ENCODE measurements at regions not wholly inside any gene's neighbourhood (a gene's known extent, or its start where the extent isn't known, plus 50 kb on each side); places are given as distances from the start of the nearest gene placed in this dataset.

DNA sequence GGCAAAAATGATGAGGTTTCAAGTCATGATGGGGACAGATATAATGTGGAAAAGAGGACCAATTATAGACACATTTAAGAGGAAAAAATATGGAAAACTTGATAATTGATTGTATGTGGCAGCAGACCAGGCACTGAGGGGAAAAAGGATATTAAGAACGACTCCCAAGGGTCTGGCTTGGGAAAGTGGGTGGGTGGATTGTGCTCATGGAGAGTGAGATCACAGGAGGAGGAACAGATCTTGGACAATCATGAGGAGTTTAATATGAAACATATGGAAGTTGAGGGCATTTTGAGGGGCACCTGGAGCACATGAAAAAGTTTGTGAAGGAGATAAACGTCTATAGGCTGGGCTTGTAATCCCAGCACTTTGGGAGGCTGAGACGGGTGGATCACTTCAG lies 454.3 kb upstream of the KLF4 start (continued):
- TF ChIP-seq, protein P1, sequence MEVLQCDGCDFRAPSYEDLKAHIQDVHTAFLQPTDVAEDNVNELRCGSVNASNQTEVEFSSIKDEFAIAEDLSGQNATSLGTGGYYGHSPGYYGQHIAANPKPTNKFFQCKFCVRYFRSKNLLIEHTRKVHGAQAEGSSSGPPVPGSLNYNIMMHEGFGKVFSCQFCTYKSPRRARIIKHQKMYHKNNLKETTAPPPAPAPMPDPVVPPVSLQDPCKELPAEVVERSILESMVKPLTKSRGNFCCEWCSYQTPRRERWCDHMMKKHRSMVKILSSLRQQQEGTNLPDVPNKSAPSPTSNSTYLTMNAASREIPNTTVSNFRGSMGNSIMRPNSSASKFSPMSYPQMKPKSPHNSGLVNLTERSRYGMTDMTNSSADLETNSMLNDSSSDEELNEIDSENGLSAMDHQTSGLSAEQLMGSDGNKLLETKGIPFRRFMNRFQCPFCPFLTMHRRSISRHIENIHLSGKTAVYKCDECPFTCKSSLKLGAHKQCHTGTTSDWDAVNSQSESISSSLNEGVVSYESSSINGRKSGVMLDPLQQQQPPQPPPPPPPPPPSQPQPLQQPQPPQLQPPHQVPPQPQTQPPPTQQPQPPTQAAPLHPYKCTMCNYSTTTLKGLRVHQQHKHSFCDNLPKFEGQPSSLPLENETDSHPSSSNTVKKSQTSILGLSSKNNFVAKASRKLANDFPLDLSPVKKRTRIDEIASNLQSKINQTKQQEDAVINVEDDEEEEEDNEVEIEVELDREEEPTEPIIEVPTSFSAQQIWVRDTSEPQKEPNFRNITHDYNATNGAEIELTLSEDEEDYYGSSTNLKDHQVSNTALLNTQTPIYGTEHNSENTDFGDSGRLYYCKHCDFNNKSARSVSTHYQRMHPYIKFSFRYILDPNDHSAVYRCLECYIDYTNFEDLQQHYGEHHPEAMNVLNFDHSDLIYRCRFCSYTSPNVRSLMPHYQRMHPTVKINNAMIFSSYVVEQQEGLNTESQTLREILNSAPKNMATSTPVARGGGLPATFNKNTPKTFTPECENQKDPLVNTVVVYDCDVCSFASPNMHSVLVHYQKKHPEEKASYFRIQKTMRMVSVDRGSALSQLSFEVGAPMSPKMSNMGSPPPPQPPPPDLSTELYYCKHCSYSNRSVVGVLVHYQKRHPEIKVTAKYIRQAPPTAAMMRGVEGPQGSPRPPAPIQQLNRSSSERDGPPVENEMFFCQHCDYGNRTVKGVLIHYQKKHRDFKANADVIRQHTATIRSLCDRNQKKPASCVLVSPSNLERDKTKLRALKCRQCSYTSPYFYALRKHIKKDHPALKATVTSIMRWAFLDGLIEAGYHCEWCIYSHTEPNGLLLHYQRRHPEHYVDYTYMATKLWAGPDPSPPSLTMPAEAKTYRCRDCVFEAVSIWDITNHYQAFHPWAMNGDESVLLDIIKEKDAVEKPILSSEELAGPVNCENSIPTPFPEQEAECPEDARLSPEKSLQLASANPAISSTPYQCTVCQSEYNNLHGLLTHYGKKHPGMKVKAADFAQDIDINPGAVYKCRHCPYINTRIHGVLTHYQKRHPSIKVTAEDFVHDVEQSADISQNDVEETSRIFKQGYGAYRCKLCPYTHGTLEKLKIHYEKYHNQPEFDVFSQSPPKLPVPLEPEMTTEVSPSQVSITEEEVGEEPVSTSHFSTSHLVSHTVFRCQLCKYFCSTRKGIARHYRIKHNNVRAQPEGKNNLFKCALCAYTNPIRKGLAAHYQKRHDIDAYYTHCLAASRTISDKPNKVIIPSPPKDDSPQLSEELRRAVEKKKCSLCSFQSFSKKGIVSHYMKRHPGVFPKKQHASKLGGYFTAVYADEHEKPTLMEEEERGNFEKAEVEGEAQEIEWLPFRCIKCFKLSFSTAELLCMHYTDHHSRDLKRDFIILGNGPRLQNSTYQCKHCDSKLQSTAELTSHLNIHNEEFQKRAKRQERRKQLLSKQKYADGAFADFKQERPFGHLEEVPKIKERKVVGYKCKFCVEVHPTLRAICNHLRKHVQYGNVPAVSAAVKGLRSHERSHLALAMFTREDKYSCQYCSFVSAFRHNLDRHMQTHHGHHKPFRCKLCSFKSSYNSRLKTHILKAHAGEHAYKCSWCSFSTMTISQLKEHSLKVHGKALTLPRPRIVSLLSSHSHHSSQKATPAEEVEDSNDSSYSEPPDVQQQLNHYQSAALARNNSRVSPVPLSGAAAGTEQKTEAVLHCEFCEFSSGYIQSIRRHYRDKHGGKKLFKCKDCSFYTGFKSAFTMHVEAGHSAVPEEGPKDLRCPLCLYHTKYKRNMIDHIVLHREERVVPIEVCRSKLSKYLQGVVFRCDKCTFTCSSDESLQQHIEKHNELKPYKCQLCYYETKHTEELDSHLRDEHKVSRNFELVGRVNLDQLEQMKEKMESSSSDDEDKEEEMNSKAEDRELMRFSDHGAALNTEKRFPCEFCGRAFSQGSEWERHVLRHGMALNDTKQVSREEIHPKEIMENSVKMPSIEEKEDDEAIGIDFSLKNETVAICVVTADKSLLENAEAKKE (CRISPR knock-in tag; IDR thresholded peaks at IDR 0.05), result no peak

DNA sequence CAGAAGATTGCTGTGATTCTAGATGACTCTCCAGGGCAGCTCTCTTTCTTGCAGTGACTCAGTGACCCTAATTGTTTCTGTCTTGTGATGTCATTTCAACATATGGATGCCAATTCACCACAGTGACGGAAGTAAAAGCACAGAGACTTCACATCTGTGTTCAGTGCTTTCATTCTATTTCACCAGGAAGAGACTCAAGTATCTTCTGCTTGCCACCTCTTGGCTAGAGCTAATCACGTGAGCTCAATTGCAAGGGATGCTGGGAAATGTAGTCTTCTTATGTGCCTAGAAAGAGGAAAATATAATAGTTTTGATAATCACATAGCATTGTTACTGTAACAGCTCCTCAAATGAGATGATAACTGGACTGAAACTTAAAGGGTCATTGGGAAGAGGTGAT lies 453.3 kb upstream of the KLF4 start:
- peak overlapping the region; percentile 76 for H2AFZ ChIP-seq
- peaks cover 3% of the 10 kb centered on the region for H3K9me2 ChIP-seq (ENCODE audit: insufficient read depth)
- no peaks in the 10 kb centered on the region for H4K20me1 ChIP-seq (replicated peaks; ENCODE audit: insufficient read depth)
- no peaks in the 10 kb centered on the region for H3K36me3 Mint-ChIP-seq (ENCODE audit: low read depth)
- H3K4me1 Mint-ChIP-seq, result peaks cover 7% of the 10 kb centered on the region; the same call in 1 of the 3 replicates
- H3K79me2 ChIP-seq (replicated peaks; ENCODE audit: insufficient read depth), result no peaks in the 10 kb centered on the region
- no peaks in the 10 kb centered on the region for H3K36me3 ChIP-seq (ENCODE audit: insufficient read depth)
- peak; percentile 41 for DNase-seq (ENCODE audit: low spot score)
- no peak overlapping the region for H3K27ac Mint-ChIP-seq
- no peak overlapping the region for H3K4me3 ChIP-seq
- H3K27me3 Mint-ChIP-seq (ENCODE audit: insufficient read depth, low read depth, poor library complexity), result peaks cover 2% of the 10 kb centered on the region
- H3F3A ChIP-seq (replicated peaks; ENCODE audit: low read depth), result no peaks in the 10 kb centered on the region
- no peak overlapping the region for H3K4me3 Mint-ChIP-seq
- H3K4me2 ChIP-seq, result no peak overlapping the region
- no peak overlapping the region for H3K27ac ChIP-seq (ENCODE audit: low read depth)
- H3K9me3 Mint-ChIP-seq, result no peaks in the 10 kb centered on the region
- no peaks in the 10 kb centered on the region for H3K4me1 ChIP-seq (ENCODE audit: insufficient read depth)
- no peaks in the 10 kb centered on the region for H3K27me3 ChIP-seq (ENCODE audit: insufficient read depth)
- no peak for ATAC-seq
- TF ChIP-seq EZH2 (IDR thresholded peaks at IDR 0.05; ENCODE audit: low read depth, unreplicated experiment) (no peak), EZH2phosphoT487 (IDR thresholded peaks at IDR 0.05; ENCODE audit: unreplicated experiment) (no peak), STAT1 (IDR thresholded peaks at IDR 0.05; ENCODE audit: unreplicated experiment) (no peak), CREB1 (CRISPR knock-in tag; IDR thresholded peaks at IDR 0.05; ENCODE audit: low read depth) (no peak), ZNF114 (CRISPR knock-in tag; IDR thresholded peaks at IDR 0.05) (no peak), POLR2AphosphoS5 (IDR thresholded peaks at IDR 0.05; ENCODE audit: low read depth) (no peak), JUNB (IDR thresholded peaks at IDR 0.05; ENCODE audit: unreplicated experiment) (no peak), ZNF331 (CRISPR knock-in tag; IDR thresholded peaks at IDR 0.05; ENCODE audit: low read depth) (no peak)
- TF ChIP-seq, protein P1 (CRISPR knock-in tag; IDR thresholded peaks at IDR 0.05), result no peak
- TF ChIP-seq, protein P2, sequence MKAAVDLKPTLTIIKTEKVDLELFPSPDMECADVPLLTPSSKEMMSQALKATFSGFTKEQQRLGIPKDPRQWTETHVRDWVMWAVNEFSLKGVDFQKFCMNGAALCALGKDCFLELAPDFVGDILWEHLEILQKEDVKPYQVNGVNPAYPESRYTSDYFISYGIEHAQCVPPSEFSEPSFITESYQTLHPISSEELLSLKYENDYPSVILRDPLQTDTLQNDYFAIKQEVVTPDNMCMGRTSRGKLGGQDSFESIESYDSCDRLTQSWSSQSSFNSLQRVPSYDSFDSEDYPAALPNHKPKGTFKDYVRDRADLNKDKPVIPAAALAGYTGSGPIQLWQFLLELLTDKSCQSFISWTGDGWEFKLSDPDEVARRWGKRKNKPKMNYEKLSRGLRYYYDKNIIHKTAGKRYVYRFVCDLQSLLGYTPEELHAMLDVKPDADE (IDR thresholded peaks at IDR 0.05), result no peak

Data from GM23338 (cell line).